Activated B cell treated with CpG ODN at 0.5 μM for 24 hours (primary cell): ENCODE measurements at regions not wholly inside any gene's neighbourhood (a gene's known extent, or its start where the extent isn't known, plus 50 kb on each side); places are given as distances from the start of the nearest gene placed in this dataset.

Experiments used
- ATAC-seq: fragments of 200-7000 bp; cut with Tn5 transposase; one replicate; pipeline ENCODE4 v1.10.0; 2021; ENCODE audit warnings: low read depth, mild to moderate bottlenecking, moderate library complexity
- CTCF ChIA-PET: fragments of 350-600 bp; sonication (Branson Sonifier 250); formaldehyde crosslinking; loops from one replicate; lab custom pipeline; 2021; ENCODE audit warnings: antibody characterized with exemption; lab: Charles Lee
- POLR2A ChIA-PET: fragments of 350-600 bp; sonication (Branson Sonifier 250); formaldehyde crosslinking; loops from one replicate; lab custom pipeline; 2021; ENCODE audit warnings: antibody characterized with exemption; lab: Charles Lee
- DNase-seq: peaks from one replicate; pipeline ENCODE4 v3.0.0; 2022
- H3K27ac Mint-ChIP-seq: one replicate; pipeline ENCODE4 v1.8.0; 2020; ENCODE audit warnings: mixed read lengths
- H3K27me3 Mint-ChIP-seq: one replicate; pipeline ENCODE4 v1.8.0; 2021; ENCODE audit warnings: mixed read lengths
- H3K36me3 Mint-ChIP-seq: one replicate; pipeline ENCODE4 v1.8.0; 2021; ENCODE audit warnings: low read depth, mixed read lengths
- H3K4me1 Mint-ChIP-seq: one replicate; pipeline ENCODE4 v1.8.0; 2021; ENCODE audit warnings: mixed read lengths
- H3K4me3 Mint-ChIP-seq: one replicate; pipeline ENCODE4 v1.8.0; 2020; ENCODE audit warnings: mild to moderate bottlenecking, mixed read lengths
- H3K9me3 Mint-ChIP-seq: one replicate; pipeline ENCODE4 v1.8.0; 2020; ENCODE audit warnings: mixed read lengths
- intact Hi-C: fragments of 100-400 bp; cut with micrococcal nuclease; formaldehyde crosslinking; loops from one replicate; pipeline ENCODE4 v1.15.1; 2024
- TF ChIP-seq, protein P1 (sequence below): fragments of 200-600 bp; IDR thresholded peaks from one replicate; pipeline ENCODE4 v1.8.0; 2022; ENCODE audit warnings: antibody characterized with exemption, mild to moderate bottlenecking

DNA sequence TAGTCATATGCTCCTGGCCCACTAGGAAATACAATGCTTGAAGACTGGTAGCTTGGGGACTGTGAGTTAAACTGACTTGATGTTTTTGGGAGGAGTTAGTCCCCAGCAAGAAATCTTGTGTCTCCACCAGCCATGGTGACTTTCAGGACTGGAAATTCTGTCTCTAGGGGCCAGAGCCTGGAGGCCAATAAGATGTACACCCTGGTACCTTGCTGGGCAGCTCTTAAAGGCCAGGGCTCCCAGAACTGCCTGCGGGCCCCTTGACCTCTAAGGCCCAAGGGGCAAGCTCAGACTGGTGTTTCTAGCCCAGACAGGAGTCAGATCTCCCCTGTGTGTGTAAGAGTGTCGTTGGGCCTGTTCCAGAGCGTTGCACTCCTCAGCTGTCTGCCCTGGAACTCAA, 128.7 kb upstream of the C11orf58 start:
- H3K4me1 Mint-ChIP-seq, result peaks cover 37% of the 10 kb centered on the region

DNA sequence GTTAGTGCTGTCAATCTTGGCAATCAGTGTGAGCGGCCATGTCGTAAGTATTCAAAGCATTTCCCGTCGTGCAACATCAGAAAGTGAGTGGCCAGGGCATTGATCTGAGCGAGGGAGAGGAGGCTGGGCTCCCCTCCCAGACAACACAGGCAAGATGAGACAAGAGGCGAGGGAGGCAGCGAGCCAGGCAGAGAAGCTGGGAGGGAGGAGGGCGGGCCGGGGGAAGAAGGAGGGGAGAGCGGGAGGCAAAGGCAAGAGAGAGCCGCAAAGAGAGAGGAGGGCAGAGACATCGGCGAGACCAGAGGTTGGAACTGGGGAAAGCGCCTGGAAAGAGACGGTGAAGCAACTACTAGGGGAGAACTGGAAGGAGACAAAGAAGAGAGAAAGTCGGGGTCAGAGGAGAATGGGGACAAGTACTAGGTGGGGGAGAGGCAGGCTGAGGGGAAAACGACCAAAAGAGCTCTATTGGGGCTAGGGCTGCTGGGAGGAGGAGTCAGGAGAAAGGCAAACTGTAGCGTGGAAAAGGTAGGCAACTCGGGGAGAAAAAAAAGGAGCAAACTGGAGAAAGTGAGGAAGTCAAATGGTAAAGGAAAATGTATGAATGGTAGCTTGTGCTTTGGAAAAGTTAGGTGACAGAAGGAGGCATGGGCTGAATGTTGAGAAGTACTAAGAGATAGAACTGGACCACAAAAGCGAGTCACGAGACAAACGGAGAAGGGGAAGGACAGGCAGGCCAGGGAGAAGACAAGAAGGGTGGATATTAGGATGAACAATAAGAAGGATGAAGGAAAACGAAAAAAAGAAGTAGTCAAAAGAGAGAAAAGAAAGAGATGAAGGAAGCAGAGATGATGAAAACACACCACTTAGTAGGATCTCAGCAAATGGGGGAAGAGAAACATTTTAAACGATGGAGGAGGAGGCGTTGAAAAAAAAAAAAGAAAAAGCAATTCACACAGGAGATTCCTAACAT, 130.5 kb upstream of the C11orf58 start:
- no peak for ATAC-seq

More for the DNA sequence above, 128.7 kb upstream of the C11orf58 start:
- Mint-ChIP-seq H3K9me3 (peaks cover 5% of the 10 kb centered on the region), H3K4me3 (no peak overlapping the region), H3K36me3 (no peaks in the 10 kb centered on the region), H3K27me3 (peaks cover 48% of the 10 kb centered on the region), H3K27ac (no peak overlapping the region)
- TF ChIP-seq, protein P1, sequence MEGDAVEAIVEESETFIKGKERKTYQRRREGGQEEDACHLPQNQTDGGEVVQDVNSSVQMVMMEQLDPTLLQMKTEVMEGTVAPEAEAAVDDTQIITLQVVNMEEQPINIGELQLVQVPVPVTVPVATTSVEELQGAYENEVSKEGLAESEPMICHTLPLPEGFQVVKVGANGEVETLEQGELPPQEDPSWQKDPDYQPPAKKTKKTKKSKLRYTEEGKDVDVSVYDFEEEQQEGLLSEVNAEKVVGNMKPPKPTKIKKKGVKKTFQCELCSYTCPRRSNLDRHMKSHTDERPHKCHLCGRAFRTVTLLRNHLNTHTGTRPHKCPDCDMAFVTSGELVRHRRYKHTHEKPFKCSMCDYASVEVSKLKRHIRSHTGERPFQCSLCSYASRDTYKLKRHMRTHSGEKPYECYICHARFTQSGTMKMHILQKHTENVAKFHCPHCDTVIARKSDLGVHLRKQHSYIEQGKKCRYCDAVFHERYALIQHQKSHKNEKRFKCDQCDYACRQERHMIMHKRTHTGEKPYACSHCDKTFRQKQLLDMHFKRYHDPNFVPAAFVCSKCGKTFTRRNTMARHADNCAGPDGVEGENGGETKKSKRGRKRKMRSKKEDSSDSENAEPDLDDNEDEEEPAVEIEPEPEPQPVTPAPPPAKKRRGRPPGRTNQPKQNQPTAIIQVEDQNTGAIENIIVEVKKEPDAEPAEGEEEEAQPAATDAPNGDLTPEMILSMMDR, result no peak
- intact Hi-C loops, result loop anchor here (5.0 kb wide), 3 partner anchors 792 to 1702 kb away; no protein-coding TSS in a partner anchor
- POLR2A ChIA-PET, result no interaction called here
- CTCF ChIA-PET, result no interaction called here
- ATAC-seq (no peak), DNase-seq (no peak)

DNA sequence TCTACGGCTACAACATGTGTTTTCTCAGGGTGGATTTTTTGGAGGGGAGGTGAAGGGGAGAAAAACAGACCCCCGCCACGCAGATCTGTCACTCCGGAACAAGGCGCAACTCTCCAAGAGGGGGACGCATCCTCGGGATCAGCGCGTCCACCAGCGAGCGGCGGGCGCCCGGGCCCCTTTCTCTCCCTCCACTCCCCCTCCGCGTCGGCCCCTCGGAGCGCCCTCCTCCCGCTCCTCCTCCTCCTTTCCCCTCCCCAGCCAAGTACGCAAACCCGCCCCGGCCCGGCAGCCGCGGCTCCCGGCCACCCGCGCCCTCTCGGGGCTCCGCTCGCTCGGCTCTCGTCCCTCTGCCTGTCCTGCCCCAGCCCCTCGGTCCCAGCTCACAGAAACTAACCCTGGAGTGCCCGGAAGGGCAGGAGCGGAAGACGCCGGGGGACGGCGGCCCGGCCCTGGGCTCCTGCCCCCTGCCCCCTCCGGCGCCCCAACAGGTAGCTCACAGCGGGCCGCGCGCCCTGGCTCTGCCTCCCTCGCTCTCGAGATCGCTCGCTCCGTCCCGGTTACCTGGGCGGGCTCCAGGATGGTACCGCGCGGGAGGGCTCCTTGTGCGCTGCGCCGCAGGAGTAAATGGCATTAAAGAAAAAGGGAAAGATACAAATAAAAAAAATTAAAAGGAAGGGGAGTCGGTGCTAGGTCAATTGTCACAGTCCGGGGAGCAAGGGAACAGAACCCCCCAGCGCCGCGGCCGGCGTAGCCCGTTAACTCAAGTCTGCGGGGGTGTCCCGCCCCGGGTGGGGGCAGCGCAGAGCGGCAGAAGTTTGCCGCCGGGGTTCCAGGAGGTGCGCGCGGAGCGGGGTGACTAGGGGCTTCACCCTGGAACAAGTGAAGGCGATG, 131.4 kb upstream of the C11orf58 start:
- POLR2A ChIA-PET, result interaction anchor here (0.7 kb wide), 1 partner anchor 1381 kb away, joined by 5 read pairs; no protein-coding TSS in a partner anchor
- Mint-ChIP-seq H3K27ac (no peak overlapping the region), H3K36me3 (no peaks in the 10 kb centered on the region), H3K4me3 (peak overlapping the region; percentile 75), H3K9me3 (peaks cover 5% of the 10 kb centered on the region), H3K4me1 (peaks cover 30% of the 10 kb centered on the region), H3K27me3 (peaks cover 46% of the 10 kb centered on the region)
- no peak for DNase-seq
- CTCF ChIA-PET, result no interaction called here
- no peak for ATAC-seq
- intact Hi-C loops, result loop anchor here (1.0 to 5.0 kb wide), 4 partner anchors 7 to 1700 kb away; partner anchors contain the start of gene C11orf58
- TF ChIP-seq, protein P1, result no peak

More for the DNA sequence above, 130.5 kb upstream of the C11orf58 start:
- TF ChIP-seq, protein P1, result no peak
- Mint-ChIP-seq H3K27me3 (peaks cover 46% of the 10 kb centered on the region), H3K4me1 (peaks cover 34% of the 10 kb centered on the region), H3K4me3 (no peak overlapping the region), H3K27ac (no peak overlapping the region), H3K9me3 (peaks cover 5% of the 10 kb centered on the region), H3K36me3 (no peaks in the 10 kb centered on the region)
- POLR2A ChIA-PET, result no interaction called here
- CTCF ChIA-PET, result no interaction called here
- no peak for DNase-seq
- intact Hi-C loops, result loop anchor here (5.0 kb wide), 2 partner anchors 956 to 1701 kb away; no protein-coding TSS in a partner anchor

DNA sequence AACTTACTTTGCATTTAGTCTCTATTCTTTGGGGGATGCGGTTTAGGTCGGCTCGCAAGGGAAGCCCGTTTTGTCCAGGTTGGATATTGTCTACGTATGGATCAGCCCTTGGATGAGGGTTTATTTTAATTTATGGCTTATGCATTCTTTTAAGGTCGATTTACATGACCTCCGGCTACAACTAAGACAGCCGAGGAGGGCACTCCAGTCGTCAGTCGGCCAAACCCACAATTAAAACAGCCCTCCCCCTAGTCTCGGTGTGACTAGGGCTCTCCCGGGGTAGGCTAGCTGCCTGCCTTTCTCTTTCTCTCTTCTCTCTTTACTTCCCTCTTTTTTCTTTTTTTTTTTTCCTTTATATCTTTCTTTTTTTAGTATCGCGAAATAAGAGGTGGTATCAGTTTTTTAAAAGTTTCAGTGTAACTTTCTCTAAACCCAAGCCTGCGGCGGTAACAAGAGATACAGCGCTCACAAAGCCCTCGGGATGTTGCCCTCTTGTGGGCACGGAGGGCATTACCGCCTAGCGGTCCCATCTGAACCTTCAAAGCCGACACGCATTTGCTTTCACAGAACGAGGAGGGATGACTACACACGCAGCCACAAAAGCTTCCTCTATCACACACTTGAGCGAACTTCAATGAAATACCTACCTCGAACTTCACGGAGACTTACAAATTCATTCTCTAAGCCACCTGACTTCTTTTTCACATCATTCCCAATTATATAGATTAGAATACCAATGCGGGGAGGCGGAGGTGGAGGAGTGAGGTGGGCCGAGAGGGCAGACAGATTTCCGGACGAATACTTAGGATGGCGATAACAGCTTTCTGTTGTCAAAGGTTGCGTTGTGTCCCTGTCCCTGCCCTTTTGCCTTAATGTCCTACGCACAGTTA, 132.3 kb upstream of the C11orf58 start:
- TF ChIP-seq, protein P1, result no peak
- POLR2A ChIA-PET, result interaction anchor here (0.7 kb wide), 1 partner anchor 1382 kb away, joined by 5 read pairs; no protein-coding TSS in a partner anchor
- DNase-seq (peak; percentile 62), ATAC-seq (peak; percentile 88)
- intact Hi-C loops, result loop anchor here (1.0 to 5.0 kb wide), 4 partner anchors 8 to 1699 kb away; partner anchors contain the start of gene C11orf58
- peaks cover 5% of the 10 kb centered on the region for H3K9me3 Mint-ChIP-seq
- H3K36me3 Mint-ChIP-seq, result no peaks in the 10 kb centered on the region
- CTCF ChIA-PET, result interaction anchor here (1.8 kb wide), 1 partner anchor 7 kb away, joined by 9 read pairs; no protein-coding TSS in a partner anchor
- peaks cover 30% of the 10 kb centered on the region for H3K4me1 Mint-ChIP-seq
- H3K27ac Mint-ChIP-seq, result peak overlapping the region; percentile 63
- H3K27me3 Mint-ChIP-seq, result peaks cover 40% of the 10 kb centered on the region
- peak overlapping the region; percentile 75 for H3K4me3 Mint-ChIP-seq
